Fibroblast of the conjunctiva (primary cell): ENCODE measurements at regions not wholly inside any gene's neighbourhood (a gene's known extent, or its start where the extent isn't known, plus 50 kb on each side); places are given as distances from the start of the nearest gene placed in this dataset.
"Not testable (repeated sequence)": the region's sequence is repeated elsewhere in the genome, so short reads cannot be mapped to it uniquely, and the experiment has no call there.

Experiments
- DNase-seq: peaks from one replicate; pipeline ENCODE4 v3.0.0-alpha.2; 2010; ENCODE audit warnings: low read depth

DNA sequence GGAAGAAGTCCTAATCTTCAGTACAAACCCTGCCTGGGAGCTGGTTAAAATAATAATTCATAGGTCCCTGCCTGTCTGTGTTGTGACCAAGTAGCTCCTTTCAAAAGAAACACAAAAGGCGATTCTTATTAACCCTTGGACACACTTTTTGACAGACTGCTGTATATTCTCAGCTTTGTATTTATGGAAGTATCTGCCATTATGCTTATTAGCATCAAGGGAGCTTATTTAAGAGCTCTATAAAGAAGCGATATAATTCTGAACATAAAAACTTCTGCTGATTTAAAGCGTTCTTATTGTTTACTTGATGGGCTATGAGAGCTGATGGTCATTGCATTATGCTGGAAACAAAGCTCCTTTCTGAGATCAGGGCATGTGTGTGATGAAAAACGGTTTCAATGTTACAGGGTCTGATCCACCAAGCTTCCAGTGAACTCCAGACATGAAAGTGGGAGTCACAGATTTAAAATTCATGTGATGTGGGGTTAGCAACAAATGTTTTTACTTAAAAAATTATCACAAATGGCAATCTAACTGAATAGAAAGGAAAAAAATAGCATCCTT, 181.8 kb upstream of the PDE10A start:
- DNase-seq = no peak

GRCh38 chr6:165844232-165844631, 181.2 kb upstream of the PDE10A start:
- DNase-seq = no peak

DNA sequence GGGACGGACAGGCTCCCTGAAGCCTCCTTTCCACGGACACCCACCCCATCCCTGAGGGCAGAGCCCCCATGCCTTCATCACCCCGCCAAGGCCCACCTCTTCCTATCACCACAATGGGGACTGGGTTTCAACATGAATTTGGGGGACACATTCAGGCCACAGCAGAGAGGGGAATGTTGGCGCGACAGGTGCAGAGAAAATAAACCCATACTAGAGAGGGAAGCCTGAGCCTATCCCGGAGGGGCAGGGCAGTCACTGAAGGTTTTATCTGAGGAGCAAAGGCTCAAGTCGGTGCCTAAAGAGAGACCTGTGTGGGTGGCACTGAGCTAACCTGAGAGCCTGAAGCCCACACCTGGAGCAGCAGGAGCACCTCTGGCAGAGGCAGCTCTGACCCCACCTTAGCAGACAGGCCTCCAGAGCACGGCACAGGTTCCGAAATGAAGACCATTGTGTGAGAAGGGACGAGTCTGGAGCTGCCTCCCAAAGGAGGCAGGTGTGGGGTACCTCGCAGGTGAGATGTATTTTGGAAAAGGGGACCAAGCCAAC, 180.6 kb upstream of the PDE10A start:
- no peak for DNase-seq

DNA sequence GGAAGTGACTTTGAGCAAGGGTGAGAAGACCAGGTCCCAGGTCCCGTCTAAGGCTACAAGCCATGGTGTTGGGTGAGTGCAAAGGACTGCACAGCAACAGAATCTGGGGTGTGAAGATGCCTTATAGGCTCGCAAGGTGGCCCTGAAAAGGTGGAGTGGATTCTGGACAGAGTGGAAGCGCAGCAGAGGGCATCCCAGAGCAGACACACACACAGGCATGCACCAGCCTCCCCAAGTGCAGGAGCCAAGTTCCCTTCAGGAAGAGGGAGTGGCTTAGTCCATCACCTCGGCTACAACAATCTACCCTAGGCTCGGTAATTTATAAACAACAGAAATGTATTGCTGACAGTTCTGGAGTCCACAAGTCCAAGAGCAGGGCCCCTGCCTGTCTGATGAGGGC, 180.1 kb upstream of the PDE10A start:
- DNase-seq = no peak

- no peak for DNase-seq
Measured at GRCh38 chr6:165842281-165842936, 179.4 kb upstream of the PDE10A start.

DNA sequence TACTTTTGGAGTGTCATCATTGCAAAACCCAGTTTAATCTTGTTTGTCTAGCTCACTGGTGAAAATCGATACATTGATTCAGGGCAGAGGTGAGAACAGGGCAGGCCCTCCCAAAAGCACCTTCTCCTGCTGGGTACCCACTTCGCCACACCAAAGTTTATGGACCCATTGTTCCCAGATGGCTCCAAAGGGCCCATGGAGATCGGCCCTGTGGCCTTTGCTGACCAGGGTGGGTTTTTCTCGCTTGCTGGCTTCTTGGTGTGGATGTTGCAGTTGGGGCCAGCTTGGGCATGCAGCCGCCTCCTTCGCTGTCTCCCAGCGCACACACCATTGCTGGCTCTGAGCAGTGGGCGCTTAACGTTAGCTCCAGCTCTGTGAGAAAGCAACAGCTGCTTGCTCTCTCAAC, 178.1 kb upstream of the PDE10A start:
- DNase-seq = no peak

- no peak for DNase-seq
Measured at GRCh38 chr6:165837948-165838745, 175.1 kb upstream of the PDE10A start.

- DNase-seq = not testable (repeated sequence)
Measured at GRCh38 chr6:165836648-165837047, 173.6 kb upstream of the PDE10A start.

DNA sequence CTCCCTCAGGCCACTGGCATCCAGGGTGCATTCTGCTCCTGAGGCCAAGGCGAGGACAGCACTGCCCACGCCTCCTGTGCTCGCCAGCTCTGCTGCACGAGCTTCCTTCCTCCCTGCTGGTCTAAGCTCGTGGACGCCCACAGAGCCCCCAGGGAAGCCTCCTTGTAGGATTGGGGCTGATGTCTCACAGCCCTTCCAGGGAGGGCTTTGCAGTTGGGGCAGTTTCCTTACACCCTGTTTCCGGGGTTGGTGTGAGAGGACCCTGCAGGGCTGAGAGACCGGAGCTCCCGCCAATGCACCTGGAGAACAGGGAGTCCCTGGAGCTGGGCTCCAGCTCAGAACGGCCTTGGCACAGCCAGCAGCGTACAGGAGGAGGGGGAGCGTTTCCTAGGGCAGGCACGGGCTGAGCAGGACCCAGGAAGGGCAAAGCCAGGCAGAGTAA, 172.4 kb upstream of the PDE10A start:
- no peak for DNase-seq

DNA sequence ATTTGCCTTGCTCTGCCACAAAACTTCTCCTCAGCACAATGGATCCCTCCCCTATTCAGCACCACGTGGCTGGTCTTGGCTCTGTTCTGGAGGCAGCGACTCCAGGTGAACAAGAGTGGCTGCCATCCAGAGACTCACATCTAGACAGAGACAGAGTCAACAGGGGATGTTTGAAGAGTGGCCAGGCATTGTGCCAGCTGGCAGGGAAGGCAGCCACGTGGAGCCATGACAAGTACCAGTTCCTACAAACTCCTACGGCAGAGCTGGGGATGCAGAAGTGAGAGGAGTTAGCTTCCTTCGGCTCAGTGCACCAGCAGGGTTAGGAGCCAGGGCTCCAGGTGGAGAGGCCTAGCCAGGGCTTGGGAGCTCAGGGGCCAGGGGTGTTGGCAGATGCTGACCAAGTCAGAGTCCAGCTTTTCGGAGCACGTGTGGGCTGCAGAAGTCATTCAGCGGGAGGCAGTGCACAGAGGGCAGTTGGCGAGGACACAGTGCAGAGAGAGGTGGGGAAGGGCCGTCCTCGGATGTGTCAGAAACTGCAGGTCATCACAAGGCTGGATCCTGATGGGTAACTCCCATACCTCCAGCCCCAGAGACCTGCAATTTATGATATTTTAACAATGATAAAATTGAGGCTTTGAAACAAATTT, 171.7 kb upstream of the PDE10A start:
- DNase-seq = no peak

GRCh38 chr6:165833355-165833754, 170.3 kb upstream of the PDE10A start:
- no peak for DNase-seq

GRCh38 chr6:165831812-165832510, 168.9 kb upstream of the PDE10A start:
- DNase-seq = no peak

- no peak for DNase-seq
Measured at GRCh38 chr6:165830761-165831160, 167.7 kb upstream of the PDE10A start.

GRCh38 chr6:165829376-165829775, 166.3 kb upstream of the PDE10A start:
- no peak for DNase-seq

GRCh38 chr6:165827190-165827518, 164.1 kb upstream of the PDE10A start:
- no peak for DNase-seq

- no peak for DNase-seq
Measured at GRCh38 chr6:165826487-165827189, 163.6 kb upstream of the PDE10A start.

DNA sequence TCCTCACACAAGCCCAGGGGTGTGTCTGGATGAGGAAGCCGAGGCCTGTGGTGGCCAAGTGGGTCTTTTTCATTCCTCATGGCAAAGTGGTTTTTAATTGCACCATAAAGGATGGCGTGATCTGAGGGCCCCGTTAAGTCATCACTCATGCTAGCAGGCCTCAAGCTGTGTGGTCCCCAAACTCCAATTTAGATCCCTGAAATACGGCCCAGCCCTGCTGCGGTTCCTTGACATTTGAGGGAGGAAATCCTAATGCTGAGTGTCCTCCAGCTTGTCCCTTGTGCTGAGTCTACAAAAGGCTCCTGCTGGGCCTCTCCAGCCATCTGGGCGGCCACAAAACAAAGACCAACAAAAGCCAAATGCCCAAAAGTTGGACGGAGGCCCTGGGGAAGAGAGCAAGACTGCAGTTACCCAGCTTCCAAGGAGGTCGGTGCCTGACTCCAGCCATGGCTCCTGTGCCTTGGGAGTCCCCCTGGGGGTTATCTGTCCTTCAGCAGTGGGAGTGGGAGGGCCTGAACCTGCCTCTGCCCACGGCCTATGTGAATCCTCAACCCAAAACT, 162.3 kb upstream of the PDE10A start:
- no peak for DNase-seq

GRCh38 chr6:165823609-165824326, 160.7 kb upstream of the PDE10A start:
- no peak for DNase-seq

- DNase-seq = no peak
Measured at GRCh38 chr6:165822501-165822900, 159.5 kb upstream of the PDE10A start.

DNA sequence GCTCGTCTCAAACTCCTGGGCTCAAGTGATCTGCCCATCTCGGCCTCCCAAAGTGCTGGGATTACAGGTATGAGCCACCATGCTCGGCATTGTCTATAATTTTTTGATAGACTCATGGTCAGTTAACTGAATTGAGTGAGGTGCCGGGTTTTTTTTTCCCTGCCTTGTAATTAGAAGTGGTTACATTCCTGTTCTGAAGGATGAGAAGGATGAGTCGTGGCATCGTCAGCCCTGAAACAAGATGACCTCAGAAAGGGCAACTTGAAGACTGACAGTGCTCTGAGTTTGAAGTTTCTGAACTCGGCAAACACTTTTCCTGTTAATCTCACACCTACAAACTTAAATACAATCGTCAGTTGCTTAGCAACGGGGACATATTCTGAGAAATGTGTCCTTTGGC, 158.7 kb upstream of the PDE10A start:
- no peak for DNase-seq
